ENCODE measurements at regions not wholly inside any gene's neighbourhood (a gene's known extent, or its start where the extent isn't known, plus 50 kb on each side); places are given as distances from the start of the nearest gene placed in this dataset.

DNA sequence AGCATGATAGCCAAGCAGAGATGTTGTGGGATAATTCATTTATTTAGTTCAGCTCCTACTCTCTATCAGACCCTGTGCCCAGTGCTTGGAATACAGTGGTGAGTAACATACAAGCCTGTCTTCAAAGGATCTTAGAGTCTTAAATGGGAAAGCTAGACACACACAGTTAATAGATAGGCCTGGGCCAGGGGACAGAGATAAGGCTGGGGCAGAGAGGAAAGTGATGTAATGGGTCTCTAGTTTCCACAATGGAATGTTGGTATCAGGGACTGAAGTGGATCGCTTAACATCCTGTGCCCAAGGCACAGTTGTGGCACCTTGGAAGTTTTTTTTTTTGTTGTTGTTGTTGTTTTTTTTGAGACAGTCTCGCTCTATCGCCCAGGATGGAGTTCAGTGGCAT, 79.9 kb upstream of the POLG start:
- TF ChIP-seq, protein P1, sequence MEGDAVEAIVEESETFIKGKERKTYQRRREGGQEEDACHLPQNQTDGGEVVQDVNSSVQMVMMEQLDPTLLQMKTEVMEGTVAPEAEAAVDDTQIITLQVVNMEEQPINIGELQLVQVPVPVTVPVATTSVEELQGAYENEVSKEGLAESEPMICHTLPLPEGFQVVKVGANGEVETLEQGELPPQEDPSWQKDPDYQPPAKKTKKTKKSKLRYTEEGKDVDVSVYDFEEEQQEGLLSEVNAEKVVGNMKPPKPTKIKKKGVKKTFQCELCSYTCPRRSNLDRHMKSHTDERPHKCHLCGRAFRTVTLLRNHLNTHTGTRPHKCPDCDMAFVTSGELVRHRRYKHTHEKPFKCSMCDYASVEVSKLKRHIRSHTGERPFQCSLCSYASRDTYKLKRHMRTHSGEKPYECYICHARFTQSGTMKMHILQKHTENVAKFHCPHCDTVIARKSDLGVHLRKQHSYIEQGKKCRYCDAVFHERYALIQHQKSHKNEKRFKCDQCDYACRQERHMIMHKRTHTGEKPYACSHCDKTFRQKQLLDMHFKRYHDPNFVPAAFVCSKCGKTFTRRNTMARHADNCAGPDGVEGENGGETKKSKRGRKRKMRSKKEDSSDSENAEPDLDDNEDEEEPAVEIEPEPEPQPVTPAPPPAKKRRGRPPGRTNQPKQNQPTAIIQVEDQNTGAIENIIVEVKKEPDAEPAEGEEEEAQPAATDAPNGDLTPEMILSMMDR (IDR thresholded peaks at IDR 0.05): no peak
- no peak for TF ChIP-seq ZFX (IDR thresholded peaks at IDR 0.05; ENCODE audit: borderline replicate concordance)

Measured in 22Rv1 (cell line).